Nephron (organoid): ENCODE measurements at regions not wholly inside any gene's neighbourhood (a gene's known extent, or its start where the extent isn't known, plus 50 kb on each side); places are given as distances from the start of the nearest gene placed in this dataset.

Experiments
- H3K27ac Mint-ChIP-seq, 3 experiments: 2 replicates each; pipeline ENCODE4 v1.8.0; 2020; ENCODE audit warnings: mixed read lengths in 3 of 3, mild to moderate bottlenecking in 2 of 3, moderate library complexity in 1 of 3
- H3K27me3 Mint-ChIP-seq: 2 replicates; pipeline ENCODE4 v1.8.0; 2021; ENCODE audit warnings: low read depth, mild to moderate bottlenecking, moderate library complexity, mixed read lengths
- H3K36me3 Mint-ChIP-seq: 2 replicates; pipeline ENCODE4 v1.8.0; 2020; ENCODE audit warnings: low read depth, mixed read lengths
- H3K4me1 Mint-ChIP-seq: 2 replicates; pipeline ENCODE4 v1.8.0; 2020; ENCODE audit warnings: mixed read lengths
- H3K4me3 Mint-ChIP-seq, 3 experiments: 2 replicates each; pipeline ENCODE4 v1.8.0; 2020; ENCODE audit warnings: mild to moderate bottlenecking in 3 of 3, mixed read lengths in 3 of 3, moderate library complexity in 2 of 3
- H3K9me3 Mint-ChIP-seq: 2 replicates; pipeline ENCODE4 v1.8.0; 2020; ENCODE audit warnings: mixed read lengths
- TF ChIP-seq, protein P1 (sequence below), 3 experiments: fragments of 200-600 bp; sonication (generic); IDR thresholded peaks; one replicate each; pipeline ENCODE4 v1.5.0; 2021; ENCODE audit warnings: antibody characterized with exemption in 3 of 3; ENCODE audit not compliant: unreplicated experiment in 3 of 3

DNA sequence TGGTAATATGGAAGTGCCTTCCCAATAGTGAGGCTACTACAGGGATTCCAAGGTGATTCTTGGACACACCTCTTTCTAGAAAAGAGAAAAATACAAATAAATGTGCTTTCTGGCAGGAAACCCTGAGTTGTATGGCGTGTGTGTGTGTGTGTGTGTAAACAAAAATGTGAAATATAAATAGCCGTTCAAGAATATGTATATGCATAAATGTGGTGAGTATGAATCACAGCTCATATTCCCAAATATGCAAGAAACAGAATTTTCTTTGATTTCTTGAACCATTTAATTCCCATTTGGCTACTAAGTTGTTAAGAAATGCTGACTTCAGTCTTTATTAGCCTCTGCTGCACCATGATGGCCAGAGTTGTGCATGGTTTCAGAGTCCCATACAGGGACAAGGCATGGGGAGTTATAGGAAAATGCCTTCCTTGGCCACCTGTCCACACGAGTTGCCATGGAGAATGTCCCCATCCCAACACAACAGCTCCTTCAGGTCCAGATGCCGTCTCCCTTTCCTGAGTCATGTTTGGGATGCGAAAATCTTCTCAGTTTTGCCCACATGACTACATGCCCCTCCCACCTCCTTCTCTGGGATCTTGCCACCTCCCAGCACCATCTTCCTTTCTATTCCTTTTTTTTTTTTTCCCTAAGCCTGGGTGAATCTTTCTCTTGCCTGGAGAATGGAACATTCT is 312.4 kb upstream of the ECI2 start:
- H3K27me3 Mint-ChIP-seq: no peaks in the 10 kb centered on the region
- H3K4me3 Mint-ChIP-seq: no peak overlapping the region
- peaks cover 23% of the 10 kb centered on the region for H3K9me3 Mint-ChIP-seq
- no peak overlapping the region for H3K27ac Mint-ChIP-seq
- no peaks in the 10 kb centered on the region for H3K36me3 Mint-ChIP-seq
- H3K4me1 Mint-ChIP-seq: no peaks in the 10 kb centered on the region
- TF ChIP-seq, protein P1, sequence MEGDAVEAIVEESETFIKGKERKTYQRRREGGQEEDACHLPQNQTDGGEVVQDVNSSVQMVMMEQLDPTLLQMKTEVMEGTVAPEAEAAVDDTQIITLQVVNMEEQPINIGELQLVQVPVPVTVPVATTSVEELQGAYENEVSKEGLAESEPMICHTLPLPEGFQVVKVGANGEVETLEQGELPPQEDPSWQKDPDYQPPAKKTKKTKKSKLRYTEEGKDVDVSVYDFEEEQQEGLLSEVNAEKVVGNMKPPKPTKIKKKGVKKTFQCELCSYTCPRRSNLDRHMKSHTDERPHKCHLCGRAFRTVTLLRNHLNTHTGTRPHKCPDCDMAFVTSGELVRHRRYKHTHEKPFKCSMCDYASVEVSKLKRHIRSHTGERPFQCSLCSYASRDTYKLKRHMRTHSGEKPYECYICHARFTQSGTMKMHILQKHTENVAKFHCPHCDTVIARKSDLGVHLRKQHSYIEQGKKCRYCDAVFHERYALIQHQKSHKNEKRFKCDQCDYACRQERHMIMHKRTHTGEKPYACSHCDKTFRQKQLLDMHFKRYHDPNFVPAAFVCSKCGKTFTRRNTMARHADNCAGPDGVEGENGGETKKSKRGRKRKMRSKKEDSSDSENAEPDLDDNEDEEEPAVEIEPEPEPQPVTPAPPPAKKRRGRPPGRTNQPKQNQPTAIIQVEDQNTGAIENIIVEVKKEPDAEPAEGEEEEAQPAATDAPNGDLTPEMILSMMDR (IDR thresholded peaks at IDR 0.05; ENCODE audit: unreplicated experiment in 3 of 3): no peak

DNA sequence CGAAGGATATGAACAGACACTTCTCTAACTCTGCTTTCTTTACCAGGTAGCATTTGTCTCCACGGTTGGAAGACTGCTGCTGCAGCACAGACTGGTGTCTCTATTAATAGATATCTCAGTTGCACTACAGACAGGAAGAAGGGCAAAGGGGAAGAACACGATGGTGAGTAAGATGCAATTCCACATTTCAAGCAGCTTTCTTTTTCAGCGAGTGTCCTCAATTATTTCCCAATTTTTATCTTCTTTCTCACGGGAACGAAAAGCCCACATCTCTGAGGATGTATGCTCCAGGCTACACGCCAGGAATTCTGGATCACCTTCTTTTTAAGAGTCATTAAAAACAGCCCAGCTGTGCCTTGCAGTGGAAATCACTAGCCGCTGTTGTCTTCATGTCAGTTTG is 311.6 kb upstream of the ECI2 start:
- Mint-ChIP-seq H3K9me3 (peaks cover 22% of the 10 kb centered on the region), H3K27ac (no peak overlapping the region), H3K36me3 (no peaks in the 10 kb centered on the region), H3K27me3 (no peaks in the 10 kb centered on the region), H3K4me1 (no peaks in the 10 kb centered on the region), H3K4me3 (no peak overlapping the region)
- TF ChIP-seq, protein P1 (IDR thresholded peaks at IDR 0.05; ENCODE audit: unreplicated experiment in 3 of 3): no peak

DNA sequence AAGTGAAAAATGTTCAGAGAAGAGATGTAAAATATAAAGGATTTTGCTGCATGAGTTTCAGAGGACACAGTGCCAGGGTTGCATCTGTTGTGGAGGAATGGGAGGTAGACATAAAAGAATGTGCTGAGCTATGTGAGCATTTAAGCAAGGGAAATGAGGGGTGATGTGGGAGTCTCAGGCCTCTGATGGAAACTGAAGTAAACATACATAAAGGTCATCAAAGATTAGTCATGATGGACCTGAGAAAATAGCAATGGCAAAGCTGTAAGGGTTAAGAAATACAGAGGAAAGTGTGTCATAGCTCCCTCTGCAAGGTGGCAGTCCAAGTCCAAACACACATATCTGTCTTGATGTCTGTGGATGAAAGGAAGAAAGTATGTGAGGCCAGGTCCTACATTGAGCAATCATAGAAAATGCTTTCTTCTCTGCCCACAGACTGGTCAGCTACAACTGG is 306.6 kb upstream of the ECI2 start:
- H3K27ac Mint-ChIP-seq: peak overlapping the region; percentile 56 to 89 (median 70)
- TF ChIP-seq, protein P1 (IDR thresholded peaks at IDR 0.05; ENCODE audit: unreplicated experiment in 3 of 3): no peak
- H3K9me3 Mint-ChIP-seq: peaks cover 21% of the 10 kb centered on the region
- no peaks in the 10 kb centered on the region for H3K36me3 Mint-ChIP-seq
- H3K27me3 Mint-ChIP-seq: no peaks in the 10 kb centered on the region
- no peak overlapping the region for H3K4me3 Mint-ChIP-seq
- H3K4me1 Mint-ChIP-seq: no peaks in the 10 kb centered on the region

DNA sequence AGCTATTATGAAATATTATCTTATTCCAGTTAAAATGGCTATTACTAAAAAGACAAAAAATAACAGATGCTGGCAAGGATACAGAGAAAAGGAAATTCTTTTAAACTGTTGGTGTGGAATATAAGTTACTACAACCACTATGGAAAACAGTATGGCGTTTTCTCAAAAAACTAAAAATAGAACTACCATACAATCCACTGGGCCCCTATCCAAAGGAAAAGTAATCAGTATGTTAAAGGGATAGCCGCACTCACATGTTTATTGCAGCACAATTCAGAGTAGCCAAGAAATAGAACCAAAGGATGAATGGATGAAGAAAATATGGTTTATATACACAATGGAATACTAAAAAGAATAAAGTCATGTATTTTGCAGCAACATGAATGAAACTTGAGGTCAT is 303.8 kb upstream of the ECI2 start:
- Mint-ChIP-seq H3K4me3 (no peak overlapping the region), H3K36me3 (no peaks in the 10 kb centered on the region), H3K27me3 (no peaks in the 10 kb centered on the region), H3K9me3 (peaks cover 21% of the 10 kb centered on the region), H3K27ac (no peak overlapping the region), H3K4me1 (no peaks in the 10 kb centered on the region)
- TF ChIP-seq, protein P1 (IDR thresholded peaks at IDR 0.05; ENCODE audit: unreplicated experiment in 3 of 3): no peak

DNA sequence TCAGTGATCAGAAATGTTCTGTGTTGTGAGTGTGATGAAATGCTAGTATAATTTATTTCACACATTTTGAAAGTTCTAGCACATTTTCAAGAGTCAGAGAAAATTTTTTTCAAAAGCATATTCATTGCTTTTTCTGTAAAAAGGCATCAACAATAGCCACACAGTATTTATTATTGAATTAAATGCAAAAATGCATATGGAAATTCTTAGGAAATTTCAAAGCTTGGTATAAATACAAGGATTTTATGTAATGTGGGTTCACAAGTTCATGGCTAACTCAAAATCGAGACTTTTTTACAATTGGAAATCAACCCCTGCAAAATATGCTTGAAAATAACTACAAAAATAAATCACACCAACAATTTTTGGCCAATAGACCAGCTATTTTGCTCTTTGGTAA is 302.0 kb upstream of the ECI2 start:
- Mint-ChIP-seq H3K9me3 (peaks cover 12% of the 10 kb centered on the region), H3K4me3 (no peak overlapping the region), H3K4me1 (no peaks in the 10 kb centered on the region), H3K36me3 (no peaks in the 10 kb centered on the region), H3K27me3 (no peaks in the 10 kb centered on the region), H3K27ac (no peak overlapping the region)
- TF ChIP-seq, protein P1 (IDR thresholded peaks at IDR 0.05; ENCODE audit: unreplicated experiment in 3 of 3): no peak

DNA sequence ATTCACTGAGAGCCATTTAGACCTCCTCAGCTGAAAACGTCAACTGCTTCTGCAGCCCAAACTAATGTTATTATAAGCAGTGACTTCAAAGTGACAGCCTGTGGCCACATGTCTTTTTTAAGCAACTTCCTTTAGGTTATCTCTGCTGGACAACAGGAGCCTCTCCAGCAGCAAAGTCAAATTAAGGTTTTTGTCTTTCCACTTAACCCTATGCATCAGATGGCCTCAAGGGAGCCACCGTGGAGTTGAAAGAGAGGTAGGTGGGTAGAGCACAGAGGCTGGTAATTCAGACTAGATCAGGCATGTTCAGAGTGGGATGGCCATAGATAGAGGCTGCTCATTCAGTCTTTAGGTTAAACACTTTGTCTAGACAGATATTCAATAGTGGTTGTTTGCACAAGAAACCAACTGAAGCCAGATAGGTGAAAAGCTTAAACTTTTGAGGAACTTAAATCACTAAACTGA is 300.6 kb upstream of the ECI2 start:
- H3K27ac Mint-ChIP-seq: no peak overlapping the region
- H3K27me3 Mint-ChIP-seq: no peaks in the 10 kb centered on the region
- H3K9me3 Mint-ChIP-seq: peaks cover 6% of the 10 kb centered on the region
- H3K4me3 Mint-ChIP-seq: no peak overlapping the region
- H3K36me3 Mint-ChIP-seq: no peaks in the 10 kb centered on the region
- TF ChIP-seq, protein P1 (IDR thresholded peaks at IDR 0.05; ENCODE audit: unreplicated experiment in 3 of 3): no peak
- no peaks in the 10 kb centered on the region for H3K4me1 Mint-ChIP-seq
